ENCODE measurements at regions not wholly inside any gene's neighbourhood (a gene's known extent, or its start where the extent isn't known, plus 50 kb on each side); places are given as distances from the start of the nearest gene placed in this dataset.

- peak; percentile 46 to 61 for DNase-seq
These were observed 183.4 kb upstream of the TOPAZ1 start for GRCh38 chr3:44058022-44058867.

- DNase-seq: no peak
These were observed 182.8 kb upstream of the TOPAZ1 start for GRCh38 chr3:44058868-44059203.

GRCh38 chr3:44060164-44060563, 181.5 kb upstream of the TOPAZ1 start:
- DNase-seq: no peak

GRCh38 chr3:44061268-44061667, 180.4 kb upstream of the TOPAZ1 start:
- DNase-seq: no peak

GRCh38 chr3:44061961-44062360, 179.7 kb upstream of the TOPAZ1 start:
- no peak for DNase-seq

GRCh38 chr3:44065311-44066094, 176.2 kb upstream of the TOPAZ1 start:
- DNase-seq: no peak

GRCh38 chr3:44066806-44067205, 174.9 kb upstream of the TOPAZ1 start:
- DNase-seq: no peak

- DNase-seq: no peak
These were observed 174.3 kb upstream of the TOPAZ1 start for GRCh38 chr3:44067431-44067830.

GRCh38 chr3:44068753-44069152, 172.9 kb upstream of the TOPAZ1 start:
- DNase-seq: no peak

GRCh38 chr3:44069276-44069675, 172.4 kb upstream of the TOPAZ1 start:
- DNase-seq: no peak

- DNase-seq: no peak
These were observed 170.7 kb upstream of the TOPAZ1 start for GRCh38 chr3:44070841-44071546.

- DNase-seq: no peak
These were observed 168.8 kb upstream of the TOPAZ1 start for GRCh38 chr3:44072601-44073540.

- DNase-seq: no peak
These were observed 167.5 kb upstream of the TOPAZ1 start for GRCh38 chr3:44074181-44074580.

GRCh38 chr3:44076221-44076829, 165.4 kb upstream of the TOPAZ1 start:
- DNase-seq: no peak

GRCh38 chr3:44077267-44077666, 164.4 kb upstream of the TOPAZ1 start:
- DNase-seq: no peak

- DNase-seq: no peak
These were observed 162.8 kb upstream of the TOPAZ1 start for GRCh38 chr3:44078863-44079262.

- DNase-seq: no peak
These were observed 161.8 kb upstream of the TOPAZ1 start for GRCh38 chr3:44079916-44080315.

GRCh38 chr3:44080474-44081072, 161.1 kb upstream of the TOPAZ1 start:
- no peak for DNase-seq

GRCh38 chr3:44090036-44090435, 151.7 kb upstream of the TOPAZ1 start:
- no peak for DNase-seq

- DNase-seq: no peak
These were observed 149.2 kb upstream of the TOPAZ1 start for GRCh38 chr3:44092497-44092896.

GRCh38 chr3:44093531-44093930, 148.2 kb upstream of the TOPAZ1 start:
- DNase-seq: no peak
